Endodermal cell (in vitro differentiated cells): ENCODE measurements at regions not wholly inside any gene's neighbourhood (a gene's known extent, or its start where the extent isn't known, plus 50 kb on each side); places are given as distances from the start of the nearest gene placed in this dataset.

Experiments
- DNase-seq: peaks from one replicate; pipeline ENCODE4 v3.0.0-alpha.2; 2017
- H3K27ac ChIP-seq: 2 replicates; pipeline ENCODE4 v1.5.1; 2013; ENCODE audit warnings: mild to moderate bottlenecking, low read depth, low read length, moderate library complexity
- H3K27me3 ChIP-seq: 2 replicates; pipeline ENCODE4 v1.6.1; 2013; ENCODE audit warnings: mild to moderate bottlenecking, low read length, moderate library complexity; ENCODE audit not compliant: insufficient read depth, control insufficient read depth, poor library complexity, severe bottlenecking
- H3K36me3 ChIP-seq: 2 replicates; pipeline ENCODE4 v1.7.0; 2013; ENCODE audit warnings: mild to moderate bottlenecking, low read length, moderate library complexity; ENCODE audit not compliant: control insufficient read depth, insufficient read depth
- H3K4me1 ChIP-seq: one replicate; pipeline ENCODE4 v1.7.0; 2013; ENCODE audit warnings: low read length; ENCODE audit not compliant: control insufficient read depth, insufficient read depth
- H3K4me3 ChIP-seq: 2 replicates; pipeline ENCODE4 v1.5.1; 2013; ENCODE audit warnings: mild to moderate bottlenecking, low read length, moderate library complexity
- H3K9ac ChIP-seq: 2 replicates; pipeline ENCODE4 v1.6.1; 2013; ENCODE audit warnings: mild to moderate bottlenecking, low read length, moderate library complexity; ENCODE audit not compliant: poor library complexity, severe bottlenecking; ENCODE audit errors: extremely low read depth
- H3K9me3 ChIP-seq: 2 replicates; pipeline ENCODE4 v1.6.1; 2013; ENCODE audit warnings: mild to moderate bottlenecking, low read length, moderate library complexity; ENCODE audit not compliant: control insufficient read depth
- H3K27ac Mint-ChIP-seq: 2 replicates; pipeline ENCODE4 v1.8.0; 2020; ENCODE audit warnings: mixed read lengths
- H3K27me3 Mint-ChIP-seq: 2 replicates; pipeline ENCODE4 v1.8.0; 2021; ENCODE audit warnings: mild to moderate bottlenecking, mixed read lengths; ENCODE audit not compliant: insufficient read depth
- H3K36me3 Mint-ChIP-seq: 2 replicates; pipeline ENCODE4 v1.8.0; 2020; ENCODE audit warnings: low read depth, mixed read lengths
- H3K4me1 Mint-ChIP-seq: 2 replicates; pipeline ENCODE4 v1.8.0; 2020; ENCODE audit warnings: mixed read lengths
- H3K4me3 Mint-ChIP-seq: 2 replicates; pipeline ENCODE4 v1.8.0; 2020; ENCODE audit warnings: mild to moderate bottlenecking, moderate library complexity, mixed read lengths
- H3K9me3 Mint-ChIP-seq: 2 replicates; pipeline ENCODE4 v1.8.0; 2020; ENCODE audit warnings: mild to moderate bottlenecking, mixed read lengths
- CTCF ChIP-seq: fragments of 200-600 bp; sonication (generic); conservative IDR thresholded peaks from 2 replicates; pipeline ENCODE4 v1.5.0; 2021; ENCODE audit warnings: antibody characterized with exemption, mild to moderate bottlenecking
- WGBS, 2 experiments: methylation state at CpG; one replicate each; pipeline versions ENCODE4 v1.1.5 to v1.1.7; 2013; ENCODE audit warnings: missing lambda C conversion rate in 2 of 2, mixed read lengths in 1 of 2; ENCODE audit not compliant: insufficient coverage in 1 of 2, insufficient read length in 1 of 2; 5-methylcytosine and 5-hydroxymethylcytosine counted together

- no peaks in the 10 kb centered on the region for H3K9me3 ChIP-seq
- Mint-ChIP-seq H3K4me3 (no peak overlapping the region), H3K9me3 (no peaks in the 10 kb centered on the region), H3K27me3 (no peaks in the 10 kb centered on the region), H3K27ac (no peak overlapping the region), H3K4me1 (no peaks in the 10 kb centered on the region), H3K36me3 (no peaks in the 10 kb centered on the region)
- H3K4me3 ChIP-seq: no peak overlapping the region
- no peak for TF ChIP-seq CTCF
- no peak for DNase-seq
- WGBS, 2 experiments: 43 to 58% methylated on average over 1 of the region's 1 CpG
- H3K27ac ChIP-seq: no peak overlapping the region
- no peaks in the 10 kb centered on the region for H3K4me1 ChIP-seq
- H3K36me3 ChIP-seq: no peaks in the 10 kb centered on the region
- H3K9ac ChIP-seq: no peak overlapping the region
- H3K27me3 ChIP-seq: no peaks in the 10 kb centered on the region
Observed at GRCh38 chr1:189351960-189352359, 1125.7 kb downstream of the BRINP3 start.

GRCh38 chr1:189356206-189356605 is 1121.5 kb downstream of the BRINP3 start:
- Histone ChIP-seq H3K27ac (no peak overlapping the region), H3K36me3 (no peaks in the 10 kb centered on the region), H3K9ac (no peak overlapping the region), H3K4me3 (no peak overlapping the region), H3K27me3 (no peaks in the 10 kb centered on the region), H3K4me1 (no peaks in the 10 kb centered on the region), H3K9me3 (no peaks in the 10 kb centered on the region)
- no peak overlapping the region for H3K4me3 Mint-ChIP-seq
- no peak for TF ChIP-seq CTCF
- no peak overlapping the region for H3K27ac Mint-ChIP-seq
- DNase-seq: no peak
- H3K27me3 Mint-ChIP-seq: no peaks in the 10 kb centered on the region
- no peaks in the 10 kb centered on the region for H3K36me3 Mint-ChIP-seq
- H3K9me3 Mint-ChIP-seq: no peaks in the 10 kb centered on the region
- H3K4me1 Mint-ChIP-seq: no peaks in the 10 kb centered on the region

GRCh38 chr1:189357317-189357716 is 1120.3 kb downstream of the BRINP3 start:
- H3K9me3 Mint-ChIP-seq: no peaks in the 10 kb centered on the region

More at GRCh38 chr1:189357317-189357716, 1120.3 kb downstream of the BRINP3 start:
- Mint-ChIP-seq H3K27me3 (no peaks in the 10 kb centered on the region), H3K27ac (no peak overlapping the region), H3K4me1 (no peaks in the 10 kb centered on the region), H3K4me3 (no peak overlapping the region), H3K36me3 (no peaks in the 10 kb centered on the region)
- WGBS, 2 experiments: 96 to 100% methylated on average over 1 of the region's 1 CpG
- H3K27ac ChIP-seq: no peak overlapping the region
- no peaks in the 10 kb centered on the region for H3K36me3 ChIP-seq
- no peaks in the 10 kb centered on the region for H3K9me3 ChIP-seq
- TF ChIP-seq CTCF: no peak
- H3K27me3 ChIP-seq: no peaks in the 10 kb centered on the region
- DNase-seq: no peak
- H3K4me1 ChIP-seq: no peaks in the 10 kb centered on the region
- no peak overlapping the region for H3K9ac ChIP-seq
- no peak overlapping the region for H3K4me3 ChIP-seq
